ENCODE measurements at regions not wholly inside any gene's neighbourhood (a gene's known extent, or its start where the extent isn't known, plus 50 kb on each side); places are given as distances from the start of the nearest gene placed in this dataset.

- Histone ChIP-seq H3K9me3 (replicated peaks in 1 of 11) (peaks cover 11 to 16% (median 15%) of the 10 kb centered on the region in 11 experiments), H3K4me2 (no peak overlapping the region), H4K20me1 (no peaks in the 10 kb centered on the region), H3K36me3 (peaks cover 0 to 4% (median 0%) of the 10 kb centered on the region in 11 experiments; a peak in 2 of 22 replicates), H3K4me1 (peaks cover 0 to 36% (median 0%) of the 10 kb centered on the region in 10 experiments; a peak in 9 of 20 replicates), H3K27me3 (no peaks in the 10 kb centered on the region), H3K27ac (no peak overlapping the region), H3K4me3 (no peak overlapping the region), H3K9ac (no peak overlapping the region)
- TF ChIP-seq Cebpa-rat (IDR thresholded peaks at IDR 0.05) = no peak
Measured at GRCh38 chr7:121515630-121516401, 119.7 kb upstream of the FAM3C start.

- H3K9me3 ChIP-seq (replicated peaks in 1 of 11) = peaks cover 17 to 22% (median 21%) of the 10 kb centered on the region in 11 experiments
- no peak overlapping the region for H3K4me2 ChIP-seq
- no peak overlapping the region for H3K27ac ChIP-seq
- H3K9ac ChIP-seq = no peak overlapping the region
- TF ChIP-seq Cebpa-rat (IDR thresholded peaks at IDR 0.05) = no peak
- peaks cover 0 to 30% (median 0%) of the 10 kb centered on the region in 10 experiments; a peak in 9 of 20 replicates for H3K4me1 ChIP-seq
- H3K4me3 ChIP-seq = no peak overlapping the region
- no peaks in the 10 kb centered on the region for H3K27me3 ChIP-seq
- H3K36me3 ChIP-seq = peaks cover 0 to 8% (median 0%) of the 10 kb centered on the region in 11 experiments; a peak in 3 of 22 replicates
- H4K20me1 ChIP-seq = no peaks in the 10 kb centered on the region
Measured at GRCh38 chr7:121515229-121515628, 119.1 kb upstream of the FAM3C start.

- no peak overlapping the region for H3K4me3 ChIP-seq
- TF ChIP-seq Cebpa-rat (IDR thresholded peaks at IDR 0.05) = no peak
- peaks cover 0 to 14% (median 0%) of the 10 kb centered on the region in 10 experiments; a peak in 6 of 20 replicates for H3K4me1 ChIP-seq
- H3K27me3 ChIP-seq = no peaks in the 10 kb centered on the region
- no peak overlapping the region for H3K9ac ChIP-seq
- peaks cover 32 to 43% (median 40%) of the 10 kb centered on the region in 11 experiments for H3K9me3 ChIP-seq (replicated peaks in 1 of 11)
- H3K27ac ChIP-seq = no peak overlapping the region
- H4K20me1 ChIP-seq = no peaks in the 10 kb centered on the region
- peaks cover 0 to 8% (median 0%) of the 10 kb centered on the region in 11 experiments; a peak in 3 of 22 replicates for H3K36me3 ChIP-seq
- no peak overlapping the region for H3K4me2 ChIP-seq
Measured at GRCh38 chr7:121513105-121513504, 117.0 kb upstream of the FAM3C start.

- Histone ChIP-seq H3K27me3 (no peaks in the 10 kb centered on the region), H3K4me2 (no peak overlapping the region), H3K27ac (no peak overlapping the region), H3K36me3 (peaks cover 0 to 8% (median 0%) of the 10 kb centered on the region in 11 experiments; a peak in 3 of 22 replicates), H3K9ac (no peak overlapping the region), H3K9me3 (replicated peaks in 1 of 11) (peaks cover 50 to 63% (median 60%) of the 10 kb centered on the region in 11 experiments), H4K20me1 (no peaks in the 10 kb centered on the region), H3K4me1 (no peaks in the 10 kb centered on the region), H3K4me3 (no peak overlapping the region)
- no peak for TF ChIP-seq Cebpa-rat (IDR thresholded peaks at IDR 0.05)
Measured at GRCh38 chr7:121510858-121511482, 114.9 kb upstream of the FAM3C start.

- TF ChIP-seq Cebpa-rat (IDR thresholded peaks at IDR 0.05) = no peak
- no peak overlapping the region for H3K4me3 ChIP-seq
- no peak overlapping the region for H3K27ac ChIP-seq
- H3K27me3 ChIP-seq = no peaks in the 10 kb centered on the region
- H3K9me3 ChIP-seq (replicated peaks in 1 of 11) = peaks cover 57 to 70% (median 67%) of the 10 kb centered on the region in 11 experiments
- no peak overlapping the region for H3K9ac ChIP-seq
- no peaks in the 10 kb centered on the region for H3K4me1 ChIP-seq
- H4K20me1 ChIP-seq = no peaks in the 10 kb centered on the region
- peaks cover 0 to 11% (median 0%) of the 10 kb centered on the region in 11 experiments; a peak in 3 of 22 replicates for H3K36me3 ChIP-seq
- H3K4me2 ChIP-seq = no peak overlapping the region
Measured at GRCh38 chr7:121510302-121510701, 114.2 kb upstream of the FAM3C start.

- Histone ChIP-seq H3K27ac (no peak overlapping the region), H3K36me3 (peaks cover 0 to 10% (median 0%) of the 10 kb centered on the region in 11 experiments; a peak in 2 of 22 replicates), H3K4me3 (no peak overlapping the region; a peak in 1 of 20 replicates), H3K4me1 (no peaks in the 10 kb centered on the region), H4K20me1 (no peaks in the 10 kb centered on the region), H3K9ac (no peak overlapping the region), H3K9me3 (replicated peaks in 1 of 11) (peaks cover 55 to 82% (median 75%) of the 10 kb centered on the region in 11 experiments), H3K4me2 (no peak overlapping the region), H3K27me3 (no peaks in the 10 kb centered on the region)
- TF ChIP-seq Cebpa-rat (IDR thresholded peaks at IDR 0.05) = no peak
Measured at GRCh38 chr7:121505540-121506182, 109.6 kb upstream of the FAM3C start.

- no peaks in the 10 kb centered on the region for H3K27me3 ChIP-seq
- no peak overlapping the region for H3K4me3 ChIP-seq
- no peak overlapping the region for H3K27ac ChIP-seq
- no peaks in the 10 kb centered on the region for H4K20me1 ChIP-seq
- no peak overlapping the region for H3K9ac ChIP-seq
- H3K4me1 ChIP-seq = no peaks in the 10 kb centered on the region
- peaks cover 48 to 76% (median 69%) of the 10 kb centered on the region in 11 experiments for H3K9me3 ChIP-seq (replicated peaks in 1 of 11)
- no peak for TF ChIP-seq Cebpa-rat (IDR thresholded peaks at IDR 0.05)
- 0 out of 22 replicates have a peak, but pooled peaks cover 0 to 6% (median 0%) of the 10 kb centered on the region in 11 experiments for H3K36me3 ChIP-seq
- H3K4me2 ChIP-seq = no peak overlapping the region
Measured at GRCh38 chr7:121505021-121505420, 108.9 kb upstream of the FAM3C start.

- H3K9me3 ChIP-seq (replicated peaks in 1 of 11) = peaks cover 43 to 70% (median 63%) of the 10 kb centered on the region in 11 experiments
- no peak for TF ChIP-seq Cebpa-rat (IDR thresholded peaks at IDR 0.05)
- no peaks in the 10 kb centered on the region for H3K27me3 ChIP-seq
- no peaks in the 10 kb centered on the region for H3K4me1 ChIP-seq
- no peaks in the 10 kb centered on the region for H4K20me1 ChIP-seq
- H3K4me2 ChIP-seq = no peak overlapping the region
- no peak overlapping the region for H3K9ac ChIP-seq
- no peak overlapping the region for H3K4me3 ChIP-seq
- 0 out of 22 replicates have a peak, but pooled peaks cover 0 to 6% (median 0%) of the 10 kb centered on the region in 11 experiments for H3K36me3 ChIP-seq
- H3K27ac ChIP-seq = no peak overlapping the region
Measured at GRCh38 chr7:121504482-121504881, 108.4 kb upstream of the FAM3C start.

- Histone ChIP-seq H3K4me1 (no peaks in the 10 kb centered on the region), H3K27me3 (no peaks in the 10 kb centered on the region), H3K27ac (no peak overlapping the region), H3K9me3 (replicated peaks in 1 of 11) (peaks cover 39 to 63% (median 57%) of the 10 kb centered on the region in 11 experiments), H3K4me2 (no peak overlapping the region), H3K36me3 (0 out of 22 replicates have a peak, but pooled peaks cover 0 to 6% (median 0%) of the 10 kb centered on the region in 11 experiments), H3K4me3 (no peak overlapping the region), H3K9ac (no peak overlapping the region), H4K20me1 (no peaks in the 10 kb centered on the region)
- TF ChIP-seq Cebpa-rat (IDR thresholded peaks at IDR 0.05) = no peak
Measured at GRCh38 chr7:121503730-121504129, 107.6 kb upstream of the FAM3C start.
